ENCODE measurements at regions not wholly inside any gene's neighbourhood (a gene's known extent, or its start where the extent isn't known, plus 50 kb on each side); places are given as distances from the start of the nearest gene placed in this dataset.

DNA sequence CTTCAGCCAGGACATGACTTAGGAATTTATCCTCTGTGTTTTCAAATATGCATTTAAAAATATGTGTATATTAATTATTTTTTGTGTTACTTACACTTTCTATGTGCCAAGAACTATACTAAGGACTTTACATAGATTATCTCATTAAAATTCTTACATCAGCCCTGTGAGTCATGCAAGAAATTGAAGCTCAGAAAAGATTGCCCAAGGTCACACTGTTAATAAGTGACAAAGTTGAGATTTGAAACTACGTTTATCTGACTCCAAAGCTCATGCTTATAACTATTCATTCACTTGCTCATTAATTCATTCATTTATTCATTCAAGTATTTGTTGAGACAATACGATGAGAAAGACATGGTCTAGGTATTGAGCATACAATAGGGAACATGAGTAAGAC, 62.9 kb upstream of the CHRDL1 start:
- no peaks in the 10 kb centered on the region for H3K9me3 ChIP-seq (ENCODE audit: low read length)
- no peak overlapping the region for H2AFZ ChIP-seq (ENCODE audit: low read depth, low read length)
- H3K27me3 ChIP-seq (ENCODE audit: insufficient read depth, low read depth, low read length) = no peaks in the 10 kb centered on the region
- no peak overlapping the region for H3K4me2 ChIP-seq (ENCODE audit: low read length)
- no peaks in the 10 kb centered on the region for H4K20me1 ChIP-seq (ENCODE audit: insufficient read depth)
- H3K4me3 ChIP-seq (ENCODE audit: low read length) = no peak overlapping the region
- TF ChIP-seq RAD21 (conservative IDR thresholded peaks at IDR 0.05) (no peak), POLR2AphosphoS5 (IDR thresholded peaks at IDR 0.05) (no peak), EZH2 (IDR thresholded peaks at IDR 0.05; ENCODE audit: borderline replicate concordance, insufficient read depth, low read length, poor library complexity, severe bottlenecking) (no peak), SMC3 (conservative IDR thresholded peaks at IDR 0.05; ENCODE audit: poor library complexity) (no peak), MXI1 (conservative IDR thresholded peaks at IDR 0.05; ENCODE audit: poor library complexity, severe bottlenecking) (no peak), EP300 (conservative IDR thresholded peaks at IDR 0.05; ENCODE audit: poor library complexity, severe bottlenecking) (no peak), TAF1 (IDR thresholded peaks at IDR 0.05; ENCODE audit: low read depth) (no peak)
- TF ChIP-seq, protein P1, sequence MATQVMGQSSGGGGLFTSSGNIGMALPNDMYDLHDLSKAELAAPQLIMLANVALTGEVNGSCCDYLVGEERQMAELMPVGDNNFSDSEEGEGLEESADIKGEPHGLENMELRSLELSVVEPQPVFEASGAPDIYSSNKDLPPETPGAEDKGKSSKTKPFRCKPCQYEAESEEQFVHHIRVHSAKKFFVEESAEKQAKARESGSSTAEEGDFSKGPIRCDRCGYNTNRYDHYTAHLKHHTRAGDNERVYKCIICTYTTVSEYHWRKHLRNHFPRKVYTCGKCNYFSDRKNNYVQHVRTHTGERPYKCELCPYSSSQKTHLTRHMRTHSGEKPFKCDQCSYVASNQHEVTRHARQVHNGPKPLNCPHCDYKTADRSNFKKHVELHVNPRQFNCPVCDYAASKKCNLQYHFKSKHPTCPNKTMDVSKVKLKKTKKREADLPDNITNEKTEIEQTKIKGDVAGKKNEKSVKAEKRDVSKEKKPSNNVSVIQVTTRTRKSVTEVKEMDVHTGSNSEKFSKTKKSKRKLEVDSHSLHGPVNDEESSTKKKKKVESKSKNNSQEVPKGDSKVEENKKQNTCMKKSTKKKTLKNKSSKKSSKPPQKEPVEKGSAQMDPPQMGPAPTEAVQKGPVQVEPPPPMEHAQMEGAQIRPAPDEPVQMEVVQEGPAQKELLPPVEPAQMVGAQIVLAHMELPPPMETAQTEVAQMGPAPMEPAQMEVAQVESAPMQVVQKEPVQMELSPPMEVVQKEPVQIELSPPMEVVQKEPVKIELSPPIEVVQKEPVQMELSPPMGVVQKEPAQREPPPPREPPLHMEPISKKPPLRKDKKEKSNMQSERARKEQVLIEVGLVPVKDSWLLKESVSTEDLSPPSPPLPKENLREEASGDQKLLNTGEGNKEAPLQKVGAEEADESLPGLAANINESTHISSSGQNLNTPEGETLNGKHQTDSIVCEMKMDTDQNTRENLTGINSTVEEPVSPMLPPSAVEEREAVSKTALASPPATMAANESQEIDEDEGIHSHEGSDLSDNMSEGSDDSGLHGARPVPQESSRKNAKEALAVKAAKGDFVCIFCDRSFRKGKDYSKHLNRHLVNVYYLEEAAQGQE (IDR thresholded peaks at IDR 0.05; ENCODE audit: borderline replicate concordance) = no peak
- TF ChIP-seq, protein P2, sequence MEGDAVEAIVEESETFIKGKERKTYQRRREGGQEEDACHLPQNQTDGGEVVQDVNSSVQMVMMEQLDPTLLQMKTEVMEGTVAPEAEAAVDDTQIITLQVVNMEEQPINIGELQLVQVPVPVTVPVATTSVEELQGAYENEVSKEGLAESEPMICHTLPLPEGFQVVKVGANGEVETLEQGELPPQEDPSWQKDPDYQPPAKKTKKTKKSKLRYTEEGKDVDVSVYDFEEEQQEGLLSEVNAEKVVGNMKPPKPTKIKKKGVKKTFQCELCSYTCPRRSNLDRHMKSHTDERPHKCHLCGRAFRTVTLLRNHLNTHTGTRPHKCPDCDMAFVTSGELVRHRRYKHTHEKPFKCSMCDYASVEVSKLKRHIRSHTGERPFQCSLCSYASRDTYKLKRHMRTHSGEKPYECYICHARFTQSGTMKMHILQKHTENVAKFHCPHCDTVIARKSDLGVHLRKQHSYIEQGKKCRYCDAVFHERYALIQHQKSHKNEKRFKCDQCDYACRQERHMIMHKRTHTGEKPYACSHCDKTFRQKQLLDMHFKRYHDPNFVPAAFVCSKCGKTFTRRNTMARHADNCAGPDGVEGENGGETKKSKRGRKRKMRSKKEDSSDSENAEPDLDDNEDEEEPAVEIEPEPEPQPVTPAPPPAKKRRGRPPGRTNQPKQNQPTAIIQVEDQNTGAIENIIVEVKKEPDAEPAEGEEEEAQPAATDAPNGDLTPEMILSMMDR (IDR thresholded peaks at IDR 0.05; ENCODE audit: poor library complexity, severe bottlenecking) = no peak
- no peak overlapping the region for H3K9ac ChIP-seq (ENCODE audit: low read length)
- H3K9me2 ChIP-seq (ENCODE audit: insufficient read depth, low read length) = no peaks in the 10 kb centered on the region
- no peaks in the 10 kb centered on the region for H3K79me2 ChIP-seq (replicated peaks; ENCODE audit: insufficient read depth, low read length)
- H3F3A ChIP-seq (ENCODE audit: insufficient read depth, low read length, poor library complexity, severe bottlenecking) = no peaks in the 10 kb centered on the region
- no peaks in the 10 kb centered on the region for H3K36me3 ChIP-seq (ENCODE audit: insufficient read depth, low read length)
- no peak overlapping the region for H3K27ac ChIP-seq (ENCODE audit: low read length)

DNA sequence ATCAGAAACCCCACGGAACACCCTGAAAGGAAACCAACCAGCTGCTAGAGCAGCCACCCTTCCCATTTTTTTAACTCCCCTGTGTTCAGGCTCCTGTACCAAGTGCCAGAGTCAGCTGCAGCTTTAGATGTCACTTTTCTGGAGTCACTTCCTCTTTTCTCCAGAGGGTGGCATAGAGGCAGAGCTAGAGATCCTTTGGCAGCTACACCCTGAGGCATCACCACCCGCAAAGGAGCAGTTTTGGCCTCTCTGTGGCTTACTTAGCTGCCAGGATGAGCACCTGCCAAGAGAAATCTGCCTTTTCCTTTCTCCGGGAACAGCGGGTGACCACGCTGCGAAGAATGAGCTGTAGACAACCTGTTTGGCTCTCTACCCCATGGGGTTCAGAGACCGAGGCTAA, 58.0 kb upstream of the CHRDL1 start:
- H3K79me2 ChIP-seq (replicated peaks; ENCODE audit: insufficient read depth, low read length) = no peaks in the 10 kb centered on the region
- no peaks in the 10 kb centered on the region for H3K36me3 ChIP-seq (ENCODE audit: insufficient read depth, low read length)
- H3K27me3 ChIP-seq (ENCODE audit: insufficient read depth, low read depth, low read length) = no peaks in the 10 kb centered on the region

More for the DNA sequence above, 58.0 kb upstream of the CHRDL1 start:
- H3F3A ChIP-seq (ENCODE audit: insufficient read depth, low read length, poor library complexity, severe bottlenecking) = no peaks in the 10 kb centered on the region
- H3K9me2 ChIP-seq (ENCODE audit: insufficient read depth, low read length) = no peaks in the 10 kb centered on the region
- TF ChIP-seq, protein P1 (IDR thresholded peaks at IDR 0.05; ENCODE audit: borderline replicate concordance) = no peak
- TF ChIP-seq RAD21 (conservative IDR thresholded peaks at IDR 0.05) = peak; percentile 62
- TF ChIP-seq EZH2 (IDR thresholded peaks at IDR 0.05; ENCODE audit: borderline replicate concordance, insufficient read depth, low read length, poor library complexity, severe bottlenecking) = no peak
- TF ChIP-seq, protein P2 (IDR thresholded peaks at IDR 0.05; ENCODE audit: poor library complexity, severe bottlenecking) = peak; percentile 60
- no peak for TF ChIP-seq EP300 (conservative IDR thresholded peaks at IDR 0.05; ENCODE audit: poor library complexity, severe bottlenecking)
- TF ChIP-seq POLR2AphosphoS5 (IDR thresholded peaks at IDR 0.05) = no peak
- TF ChIP-seq SMC3 (conservative IDR thresholded peaks at IDR 0.05; ENCODE audit: poor library complexity) = peak; percentile 76
- no peak for TF ChIP-seq MXI1 (conservative IDR thresholded peaks at IDR 0.05; ENCODE audit: poor library complexity, severe bottlenecking)
- TF ChIP-seq TAF1 (IDR thresholded peaks at IDR 0.05; ENCODE audit: low read depth) = no peak
- no peaks in the 10 kb centered on the region for H3K9me3 ChIP-seq (ENCODE audit: low read length)
- H2AFZ ChIP-seq (ENCODE audit: low read depth, low read length) = no peak overlapping the region
- H3K4me2 ChIP-seq (ENCODE audit: low read length) = no peak overlapping the region
- H3K4me3 ChIP-seq (ENCODE audit: low read length) = no peak overlapping the region
- no peak overlapping the region for H3K27ac ChIP-seq (ENCODE audit: low read length)
- H3K9ac ChIP-seq (ENCODE audit: low read length) = no peak overlapping the region
- no peaks in the 10 kb centered on the region for H4K20me1 ChIP-seq (ENCODE audit: insufficient read depth)

Data from neural cell (in vitro differentiated cells).